K562 (cell line): ENCODE measurements at regions not wholly inside any gene's neighbourhood (a gene's known extent, or its start where the extent isn't known, plus 50 kb on each side); places are given as distances from the start of the nearest gene placed in this dataset.

Experiments used
- ATAC-seq: fragments of 200-7000 bp; cut with Tn5 transposase; 3 replicates; pipeline ENCODE4 v1.9.1; 2020; ENCODE audit warnings: moderate library complexity
- BruUV-seq: library from RNA; stranded (reverse); fragments of 400-500 nt; replicated peaks from 2 replicates; lab custom pipeline; 2021; lab: Mats Ljungman, UMichigan
- CTCF ChIA-PET: fragments of 300-600 bp; formaldehyde crosslinking; extraction: SDS; loops from one replicate; lab custom pipeline; 2021; ENCODE audit warnings: low intra/inter-chr PET ratio; lab: Yijun Ruan, JAX
- POLR2A ChIA-PET: fragments of 300-600, 350-650 bp; sonication (Branson Sonifier 250); formaldehyde crosslinking; extraction: SDS; loops from one replicate; lab custom pipeline; 2021; ENCODE audit warnings: antibody characterized with exemption, inconsistent platforms; lab: Yijun Ruan, JAX
- DNase-seq, 4 experiments: peaks; one replicate each; pipeline versions ENCODE4 v3.0.0 to v3.0.0-alpha.2; 2011 to 2018; ENCODE audit warnings: low spot score in 3 of 4, mixed read lengths in 3 of 4; ENCODE audit errors: extremely low read depth in 1 of 4
- FAIRE-seq: peaks from 2 replicates; lab custom pipeline; 2011; peaks lifted over from hg19 to GRCh38; lab: Jason Lieb, UNC
- H2AFZ ChIP-seq: 2 replicates; pipeline ENCODE4 v1.6.0; 2011; ENCODE audit warnings: low read depth, low read length, control low read depth, inconsistent platforms
- H3K27ac ChIP-seq: fragments of 200-600 bp; 3 replicates; pipeline ENCODE4 v1.8.0; 2011; ENCODE audit warnings: low read depth, mild to moderate bottlenecking, control low read depth, inconsistent platforms, low read length, moderate library complexity, mixed read lengths; ENCODE audit errors: extremely low read depth
- H3K27me3 ChIP-seq, 2 experiments: fragments of 300-600 bp in 1 of 2; 2 replicates in 1 of 2; 3 replicates in 1 of 2; pipeline versions ENCODE4 v1.6.0 to v1.8.0; 2011; ENCODE audit warnings: inconsistent platforms in 2 of 2, low read length in 2 of 2, mild to moderate bottlenecking in 1 of 2, mixed read lengths in 1 of 2, moderate library complexity in 1 of 2; ENCODE audit not compliant: control insufficient read depth in 2 of 2, insufficient read depth in 2 of 2
- H3K36me3 ChIP-seq: fragments of 300-600 bp; 3 replicates; pipeline ENCODE4 v1.8.0; 2011; ENCODE audit warnings: mild to moderate bottlenecking, low read length, inconsistent platforms; ENCODE audit not compliant: control insufficient read depth, insufficient read depth
- H3K4me1 ChIP-seq, 2 experiments: fragments of 200-600 bp in 1 of 2; replicated peaks in 1 of 2; 2 replicates in 1 of 2; 3 replicates in 1 of 2; pipeline versions ENCODE4 v1.5.1 to v1.8.0; 2011; ENCODE audit warnings: inconsistent platforms in 2 of 2, low read length in 2 of 2, mild to moderate bottlenecking in 1 of 2, mixed read lengths in 1 of 2, moderate library complexity in 1 of 2; ENCODE audit not compliant: control insufficient read depth in 2 of 2, insufficient read depth in 2 of 2
- H3K4me2 ChIP-seq: 2 replicates; pipeline ENCODE4 v1.6.1; 2011; ENCODE audit warnings: low read length, control low read depth, inconsistent platforms, mixed read lengths; ENCODE audit not compliant: insufficient read depth
- H3K4me3 ChIP-seq: fragments of 200-600 bp; sonication (generic), shearing (Covaris generic); 2 replicates; pipeline ENCODE4 v1.5.1; 2016; ENCODE audit warnings: control low read depth, inconsistent platforms
- H3K79me2 ChIP-seq: fragments of 200-600 bp; 3 replicates; pipeline ENCODE4 v1.8.0; 2011; ENCODE audit warnings: low read length, inconsistent platforms; ENCODE audit not compliant: control insufficient read depth, insufficient read depth
- H3K9ac ChIP-seq, 2 experiments: 2 replicates each; pipeline versions ENCODE4 v1.6.0 to v1.6.1; 2011; ENCODE audit warnings: low read depth in 2 of 2, low read length in 2 of 2, control low read depth in 1 of 2, inconsistent platforms in 1 of 2, mild to moderate bottlenecking in 1 of 2, mixed read lengths in 1 of 2; ENCODE audit not compliant: insufficient read depth in 1 of 2
- H3K9me1 ChIP-seq: one replicate; pipeline ENCODE4 v1.6.0; 2011; ENCODE audit warnings: inconsistent platforms, mild to moderate bottlenecking, low read length, moderate library complexity; ENCODE audit not compliant: control insufficient read depth, insufficient read depth
- H3K9me3 ChIP-seq: replicated peaks from 2 replicates; pipeline ENCODE4 v1.5.1; 2011; ENCODE audit warnings: low read depth, low read length, inconsistent platforms; ENCODE audit not compliant: control insufficient read depth, insufficient read depth
- H4K20me1 ChIP-seq: replicated peaks from 2 replicates; pipeline ENCODE4 v1.6.1; 2011; ENCODE audit warnings: low read length, inconsistent platforms, mixed read lengths; ENCODE audit not compliant: control insufficient read depth, insufficient read depth
- HMBOX1 ChIP-seq: sonication (generic); IDR thresholded peaks from 2 replicates; pipeline ENCODE4 v1.6.1; 2016
- HMGN3 ChIP-seq: IDR thresholded peaks from 2 replicates; pipeline ENCODE4 v1.6.1; 2011; ENCODE audit warnings: borderline replicate concordance, low read depth, mild to moderate bottlenecking, mixed read lengths, low read length; ENCODE audit not compliant: insufficient read length; ENCODE audit errors: extremely low read depth
- MYNN ChIP-seq, 2 experiments: sonication (generic); formaldehyde crosslinking in 1 of 2; IDR thresholded peaks; 2 replicates each; pipeline versions ENCODE4 v1.5.0 to v1.6.1; 2016 to 2020; ENCODE audit warnings: antibody characterized with exemption in 1 of 2, missing genetic modification reagents in 1 of 2
- NELFE ChIP-seq: IDR thresholded peaks from 2 replicates; pipeline ENCODE4 v1.6.1; 2011; ENCODE audit warnings: mild to moderate bottlenecking; ENCODE audit not compliant: insufficient read depth, insufficient read length
- NR2F6 ChIP-seq: fragments of 450-650 bp; formaldehyde crosslinking; IDR thresholded peaks from 2 replicates; pipeline ENCODE4 v1.4.0; 2020; ENCODE audit warnings: mild to moderate bottlenecking
- PYGO2 ChIP-seq: fragments of 450-650 bp; IDR thresholded peaks from 2 replicates; pipeline ENCODE4 v1.6.1; 2016; ENCODE audit warnings: mild to moderate bottlenecking, missing genetic modification characterization, moderate library complexity, missing compliant biosample characterization
- SIN3B ChIP-seq: fragments of 450-650 bp; IDR thresholded peaks from 2 replicates; pipeline ENCODE4 v1.6.1; 2017; ENCODE audit warnings: low read depth, mild to moderate bottlenecking, moderate library complexity
- TRIM24 ChIP-seq, 2 experiments: fragments of 450-650 bp; IDR thresholded peaks; 2 replicates each; pipeline ENCODE4 v1.6.1; 2016
- ZMIZ1 ChIP-seq, 2 experiments: fragments of 150-350 bp in 1 of 2; IDR thresholded peaks; 2 replicates each; pipeline ENCODE4 v1.6.1; 2012 to 2016; ENCODE audit warnings: low read depth in 2 of 2, low read length in 2 of 2, mild to moderate bottlenecking in 1 of 2, moderate library complexity in 1 of 2
- WGBS: fragments of 100-300 bp; shearing (Covaris generic); methylation state at CpG from one replicate; pipeline ENCODE4 v1.1.6; 2016; ENCODE audit warnings: low coverage, mixed read lengths; ENCODE audit not compliant: insufficient coverage; ENCODE audit errors: missing lambda C conversion rate; 5-methylcytosine and 5-hydroxymethylcytosine counted together
- in situ Hi-C: fragments of 300-500 bp; cut with MboI; formaldehyde crosslinking; loops from 4 replicates; pipeline ENCODE4 v1.15.0; 2018; ENCODE audit warnings: inconsistent platforms, mixed read lengths
- intact Hi-C: fragments of 100-400 bp; cut with micrococcal nuclease; formaldehyde crosslinking; loops from 2 replicates; pipeline ENCODE4 v1.14.2; 2022

DNA sequence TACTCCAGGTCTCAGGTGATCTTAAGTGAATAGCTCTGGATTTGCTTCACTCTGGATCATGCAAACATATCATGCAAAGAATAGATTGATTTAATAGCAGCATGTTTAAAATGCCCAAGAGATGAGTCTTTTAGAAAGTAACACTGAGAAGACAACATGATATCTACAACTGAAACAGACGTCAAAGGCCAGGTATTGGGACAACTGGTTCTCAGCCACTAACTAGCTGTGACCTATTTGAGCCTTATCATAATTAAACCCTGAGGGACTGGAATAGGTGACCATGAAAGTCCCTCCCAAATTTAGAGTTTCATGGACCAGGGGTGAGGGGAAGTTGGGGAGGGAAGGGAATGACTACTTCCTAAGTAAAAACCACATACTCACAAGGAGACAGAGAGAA lies 95.7 kb downstream of the NIBAN1 start:
- in situ Hi-C loops = no loop called here
- no TSS peak for BruUV-seq
- H3K9me1 ChIP-seq = no peaks in the 10 kb centered on the region
- 39% methylated on average over 1 of the region's 1 CpG for WGBS
- H3K4me1 ChIP-seq = peaks cover 0 to 4% of the 10 kb centered on the region in 2 experiments; a peak in 2 of 5 replicates
- TF ChIP-seq PYGO2 (tag) (no peak), HMBOX1 (peak; percentile 27; the same call in 1 of the 2 replicates)
- no peaks in the 10 kb centered on the region for H3K9me3 ChIP-seq
- POLR2A ChIA-PET = interaction anchor here (0.8 to 1.5 kb wide), 5 partner anchors 9 to 33 kb away, joined by 3 to 9 read pairs (median 3); no protein-coding TSS in a partner anchor
- H2AFZ ChIP-seq = no peak overlapping the region
- H3K79me2 ChIP-seq = no peaks in the 10 kb centered on the region
- no peak overlapping the region for H3K27ac ChIP-seq
- intact Hi-C loops = no loop called here
- CTCF ChIA-PET = no interaction called here
- H4K20me1 ChIP-seq = no peaks in the 10 kb centered on the region
- H3K4me3 ChIP-seq = no peak overlapping the region
- no peaks in the 10 kb centered on the region for H3K27me3 ChIP-seq
- no peak overlapping the region for H3K4me2 ChIP-seq
- H3K9ac ChIP-seq = no peak overlapping the region
- H3K36me3 ChIP-seq = no peaks in the 10 kb centered on the region
- FAIRE-seq (no peak), ATAC-seq (no peak), DNase-seq (no peak)

DNA sequence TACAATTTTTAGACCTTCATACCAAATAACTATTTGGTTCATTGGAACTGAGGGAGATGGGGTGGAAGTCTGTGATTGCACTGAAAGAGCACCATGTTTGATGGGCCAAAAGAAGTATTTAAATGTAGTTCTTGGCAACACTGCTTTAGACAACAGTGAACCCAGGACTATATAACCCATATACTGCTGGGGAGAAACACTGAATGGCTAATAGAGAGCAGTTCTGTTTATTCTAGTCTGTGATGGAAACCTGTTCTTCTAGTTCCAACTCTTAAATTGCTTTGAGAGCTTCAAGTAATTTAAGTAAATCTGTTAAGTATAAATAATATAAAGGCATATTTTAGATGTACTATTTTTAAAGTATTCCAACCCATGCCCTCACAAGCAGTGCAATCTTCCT lies 96.3 kb downstream of the NIBAN1 start:
- Histone ChIP-seq H4K20me1 (no peaks in the 10 kb centered on the region), H3K36me3 (no peaks in the 10 kb centered on the region), H3K4me2 (no peak overlapping the region), H3K27me3 (no peaks in the 10 kb centered on the region), H3K9ac (no peak overlapping the region), H3K9me3 (no peaks in the 10 kb centered on the region), H3K4me1 (peaks cover 0 to 4% of the 10 kb centered on the region in 2 experiments; a peak in 2 of 5 replicates), H2AFZ (no peak overlapping the region), H3K27ac (no peak overlapping the region), H3K9me1 (no peaks in the 10 kb centered on the region), H3K79me2 (no peaks in the 10 kb centered on the region), H3K4me3 (no peak overlapping the region)
- no peak for DNase-seq
- POLR2A ChIA-PET = interaction anchor here (0.8 to 1.5 kb wide), 4 partner anchors 11 to 34 kb away, joined by 3 to 9 read pairs (median 3); no protein-coding TSS in a partner anchor
- in situ Hi-C loops (no loop called here), intact Hi-C loops (no loop called here)
- CTCF ChIA-PET = no interaction called here
- no peak for FAIRE-seq
- ATAC-seq = no peak
- BruUV-seq = no TSS peak
- no peak for TF ChIP-seq NELFE
- no peak for TF ChIP-seq HMGN3
- no peak for TF ChIP-seq ZMIZ1 (IDR thresholded peaks at IDR 0.05; ENCODE audit: low read depth in 2 of 2, low read length in 2 of 2)
- no peak for TF ChIP-seq TRIM24 (IDR thresholded peaks at IDR 0.05)
- TF ChIP-seq MYNN (IDR thresholded peaks at IDR 0.05) = no peak
- TF ChIP-seq MYNN (CRISPR knock-in tag; IDR thresholded peaks at IDR 0.05) = no peak
- TF ChIP-seq NR2F6 = no peak
- no peak for TF ChIP-seq SIN3B
